ENCODE measurements at regions not wholly inside any gene's neighbourhood (a gene's known extent, or its start where the extent isn't known, plus 50 kb on each side); places are given as distances from the start of the nearest gene placed in this dataset.

GRCh38 chr9:24391095-24391494 lies 154.6 kb downstream of the IZUMO3 start:
- Mint-ChIP-seq H3K27ac (no peak overlapping the region), H3K27me3 (ENCODE audit: low read depth, poor library complexity) (peaks cover 2% of the 10 kb centered on the region), H3K36me3 (ENCODE audit: low read depth) (no peaks in the 10 kb centered on the region), H3K9me3 (no peaks in the 10 kb centered on the region), H3K4me3 (no peak overlapping the region), H3K4me1 (no peaks in the 10 kb centered on the region)
- TF ChIP-seq, protein P1, sequence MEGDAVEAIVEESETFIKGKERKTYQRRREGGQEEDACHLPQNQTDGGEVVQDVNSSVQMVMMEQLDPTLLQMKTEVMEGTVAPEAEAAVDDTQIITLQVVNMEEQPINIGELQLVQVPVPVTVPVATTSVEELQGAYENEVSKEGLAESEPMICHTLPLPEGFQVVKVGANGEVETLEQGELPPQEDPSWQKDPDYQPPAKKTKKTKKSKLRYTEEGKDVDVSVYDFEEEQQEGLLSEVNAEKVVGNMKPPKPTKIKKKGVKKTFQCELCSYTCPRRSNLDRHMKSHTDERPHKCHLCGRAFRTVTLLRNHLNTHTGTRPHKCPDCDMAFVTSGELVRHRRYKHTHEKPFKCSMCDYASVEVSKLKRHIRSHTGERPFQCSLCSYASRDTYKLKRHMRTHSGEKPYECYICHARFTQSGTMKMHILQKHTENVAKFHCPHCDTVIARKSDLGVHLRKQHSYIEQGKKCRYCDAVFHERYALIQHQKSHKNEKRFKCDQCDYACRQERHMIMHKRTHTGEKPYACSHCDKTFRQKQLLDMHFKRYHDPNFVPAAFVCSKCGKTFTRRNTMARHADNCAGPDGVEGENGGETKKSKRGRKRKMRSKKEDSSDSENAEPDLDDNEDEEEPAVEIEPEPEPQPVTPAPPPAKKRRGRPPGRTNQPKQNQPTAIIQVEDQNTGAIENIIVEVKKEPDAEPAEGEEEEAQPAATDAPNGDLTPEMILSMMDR (IDR thresholded peaks at IDR 0.05) = no peak
- no peak for DNase-seq

GRCh38 chr9:24385077-24385476 lies 160.6 kb downstream of the IZUMO3 start:
- Mint-ChIP-seq H3K36me3 (ENCODE audit: low read depth) (no peaks in the 10 kb centered on the region), H3K27ac (no peak overlapping the region), H3K9me3 (peaks cover 1% of the 10 kb centered on the region), H3K4me3 (no peak overlapping the region), H3K4me1 (no peaks in the 10 kb centered on the region), H3K27me3 (ENCODE audit: low read depth, poor library complexity) (no peaks in the 10 kb centered on the region)
- DNase-seq = no peak
- TF ChIP-seq, protein P1 (IDR thresholded peaks at IDR 0.05) = no peak

DNA sequence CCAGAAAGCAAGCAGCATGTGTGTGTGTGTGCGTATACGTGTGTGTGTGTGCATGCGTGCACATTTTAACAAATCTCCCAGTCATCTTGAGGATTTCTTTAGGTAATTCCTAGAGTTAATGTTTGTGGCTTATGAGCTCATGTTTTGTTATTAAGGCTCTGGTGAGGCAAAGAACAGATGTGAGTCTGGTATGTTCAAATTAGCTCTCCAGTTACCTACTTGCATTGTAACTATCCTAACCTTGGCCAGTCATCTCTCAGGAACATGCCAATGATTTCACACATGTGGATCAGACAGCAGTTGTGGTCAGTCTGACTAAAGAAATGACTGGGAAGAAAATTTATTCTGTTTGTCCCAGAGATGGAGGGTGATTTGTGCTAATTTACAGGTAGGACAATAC lies 163.1 kb downstream of the IZUMO3 start:
- TF ChIP-seq, protein P1 (IDR thresholded peaks at IDR 0.05) = no peak
- Mint-ChIP-seq H3K4me3 (no peak overlapping the region), H3K4me1 (peaks cover 9% of the 10 kb centered on the region), H3K36me3 (ENCODE audit: low read depth) (no peaks in the 10 kb centered on the region), H3K27ac (no peak overlapping the region), H3K27me3 (ENCODE audit: low read depth, poor library complexity) (no peaks in the 10 kb centered on the region), H3K9me3 (peaks cover 9% of the 10 kb centered on the region)
- DNase-seq = no peak

DNA sequence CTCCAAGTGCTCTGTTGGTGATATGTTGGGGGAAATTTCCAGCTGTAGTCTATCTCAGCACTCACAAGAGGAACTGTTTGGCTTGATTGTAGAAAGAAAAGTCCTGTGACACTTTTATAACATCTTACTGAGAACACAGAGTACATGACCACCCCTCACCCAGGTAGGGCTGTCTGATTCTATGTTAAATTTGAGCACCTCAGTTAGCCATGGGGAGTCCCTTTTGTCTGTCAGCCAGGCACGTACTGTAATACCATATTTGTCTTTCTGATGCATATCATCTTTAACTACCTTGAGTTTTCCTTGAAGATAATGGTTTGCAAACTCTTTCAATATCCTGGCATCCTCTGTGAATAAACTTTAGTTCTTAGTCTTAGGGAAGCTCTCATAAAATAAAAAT lies 164.5 kb downstream of the IZUMO3 start:
- Mint-ChIP-seq H3K27me3 (ENCODE audit: low read depth, poor library complexity) (no peaks in the 10 kb centered on the region), H3K4me3 (no peak overlapping the region), H3K9me3 (peaks cover 14% of the 10 kb centered on the region), H3K27ac (no peak overlapping the region), H3K4me1 (peaks cover 9% of the 10 kb centered on the region), H3K36me3 (ENCODE audit: low read depth) (no peaks in the 10 kb centered on the region)
- TF ChIP-seq, protein P1 (IDR thresholded peaks at IDR 0.05) = no peak
- no peak for DNase-seq

DNA sequence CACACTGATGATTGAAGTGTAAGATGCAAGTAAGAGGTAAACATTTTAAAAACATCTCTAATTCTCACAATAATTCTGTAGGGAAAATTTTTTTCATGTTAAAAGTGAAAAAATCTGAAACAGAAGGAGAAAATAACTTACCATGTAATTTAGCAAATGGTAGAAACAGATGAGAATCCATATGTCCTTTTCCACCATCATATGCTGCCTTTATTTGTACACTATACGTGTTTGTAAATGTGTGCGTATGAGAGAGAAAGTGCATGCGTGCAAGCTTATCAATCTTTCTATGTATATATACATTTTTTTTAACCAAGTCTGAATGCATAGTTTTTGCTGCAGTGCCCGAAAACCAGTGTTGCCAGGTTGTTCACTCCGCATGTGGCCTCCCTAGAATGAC lies 186.7 kb downstream of the IZUMO3 start:
- Mint-ChIP-seq H3K27ac (no peak overlapping the region), H3K36me3 (ENCODE audit: low read depth) (no peaks in the 10 kb centered on the region), H3K4me1 (no peaks in the 10 kb centered on the region), H3K27me3 (ENCODE audit: low read depth, poor library complexity) (peaks cover 3% of the 10 kb centered on the region), H3K4me3 (no peak overlapping the region), H3K9me3 (peaks cover 22% of the 10 kb centered on the region)
- no peak for DNase-seq
- TF ChIP-seq, protein P1 (IDR thresholded peaks at IDR 0.05) = no peak

- no peak overlapping the region for H3K27ac Mint-ChIP-seq
- no peaks in the 10 kb centered on the region for H3K36me3 Mint-ChIP-seq (ENCODE audit: low read depth)
- TF ChIP-seq, protein P1 (IDR thresholded peaks at IDR 0.05) = no peak
- no peak for DNase-seq
- peaks cover 2% of the 10 kb centered on the region for H3K9me3 Mint-ChIP-seq
- H3K27me3 Mint-ChIP-seq (ENCODE audit: low read depth, poor library complexity) = peaks cover 3% of the 10 kb centered on the region
- no peak overlapping the region for H3K4me3 Mint-ChIP-seq
- H3K4me1 Mint-ChIP-seq = no peaks in the 10 kb centered on the region
Observed at GRCh38 chr9:24351973-24352372, 193.7 kb downstream of the IZUMO3 start.
